ENCODE measurements at regions not wholly inside any gene's neighbourhood (a gene's known extent, or its start where the extent isn't known, plus 50 kb on each side); places are given as distances from the start of the nearest gene placed in this dataset.
"Not testable (repeated sequence)": the region's sequence is repeated elsewhere in the genome, so short reads cannot be mapped to it uniquely, and the experiment has no call there.

DNA sequence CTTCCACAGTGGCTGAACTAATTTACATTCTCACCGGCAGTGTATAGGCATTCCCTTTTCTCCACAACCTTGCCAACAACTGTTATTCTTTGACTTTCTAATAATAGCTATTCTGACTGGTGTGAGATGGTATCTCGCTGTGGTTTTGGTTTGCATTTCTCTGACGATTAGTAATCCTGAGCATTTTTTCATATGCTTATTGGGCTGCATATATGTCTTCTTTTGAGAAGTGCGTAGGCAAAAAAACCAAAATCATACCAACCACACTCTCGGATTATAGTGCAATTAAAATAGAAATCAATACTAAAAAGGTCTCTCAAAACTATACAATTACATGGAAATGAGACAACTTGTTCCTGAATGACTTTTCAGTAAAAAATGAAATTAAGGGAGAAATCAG, 74.8 kb upstream of the NBPF20 start:
- H3K4me1 Mint-ChIP-seq (ENCODE audit: low read depth); H3K9me3 Mint-ChIP-seq (ENCODE audit: low read depth); H3K27ac Mint-ChIP-seq; H3K27me3 Mint-ChIP-seq; H3K4me3 Mint-ChIP-seq; H3K36me3 Mint-ChIP-seq: not testable (repeated sequence)

DNA sequence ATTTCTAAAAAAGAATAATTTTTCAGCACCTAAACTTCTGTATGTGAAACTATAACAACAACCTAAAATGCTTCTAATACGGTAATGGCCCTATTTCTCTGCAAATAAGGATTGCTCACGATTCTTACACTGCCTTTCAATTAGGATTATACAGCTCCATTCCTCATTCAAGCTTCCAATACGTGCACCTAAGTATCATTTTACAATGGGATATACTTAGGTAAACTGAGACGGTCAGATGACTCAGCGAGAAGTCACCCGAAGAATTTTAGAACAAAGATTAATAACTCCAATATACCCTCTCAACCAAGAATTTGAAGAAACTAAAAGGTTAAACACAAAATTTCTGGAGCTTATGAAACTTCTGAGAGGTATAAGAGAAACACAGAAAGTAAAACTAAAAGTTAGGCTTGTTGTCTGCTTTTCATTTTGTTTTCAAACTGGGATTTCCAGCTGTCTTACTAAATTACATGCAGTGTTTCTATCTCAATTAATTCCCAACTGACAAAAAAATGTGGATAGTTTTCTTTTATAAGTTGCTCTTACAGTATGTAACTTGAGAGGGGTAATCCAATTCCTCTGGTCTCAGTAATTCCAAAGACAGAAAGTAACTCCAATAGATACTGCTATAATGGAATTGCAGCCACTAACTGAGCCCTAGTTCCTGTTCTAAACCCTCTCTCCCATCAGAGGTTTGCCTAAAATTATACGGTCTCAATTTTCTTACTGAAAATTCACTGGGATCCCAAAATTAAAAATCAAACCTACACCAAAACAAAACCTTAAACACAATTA, 69.9 kb upstream of the NBPF20 start:
- H3K9me3 Mint-ChIP-seq (ENCODE audit: low read depth); H3K4me1 Mint-ChIP-seq (ENCODE audit: low read depth); H3K36me3 Mint-ChIP-seq; H3K27ac Mint-ChIP-seq; H3K4me3 Mint-ChIP-seq; H3K27me3 Mint-ChIP-seq: not testable (repeated sequence)

DNA sequence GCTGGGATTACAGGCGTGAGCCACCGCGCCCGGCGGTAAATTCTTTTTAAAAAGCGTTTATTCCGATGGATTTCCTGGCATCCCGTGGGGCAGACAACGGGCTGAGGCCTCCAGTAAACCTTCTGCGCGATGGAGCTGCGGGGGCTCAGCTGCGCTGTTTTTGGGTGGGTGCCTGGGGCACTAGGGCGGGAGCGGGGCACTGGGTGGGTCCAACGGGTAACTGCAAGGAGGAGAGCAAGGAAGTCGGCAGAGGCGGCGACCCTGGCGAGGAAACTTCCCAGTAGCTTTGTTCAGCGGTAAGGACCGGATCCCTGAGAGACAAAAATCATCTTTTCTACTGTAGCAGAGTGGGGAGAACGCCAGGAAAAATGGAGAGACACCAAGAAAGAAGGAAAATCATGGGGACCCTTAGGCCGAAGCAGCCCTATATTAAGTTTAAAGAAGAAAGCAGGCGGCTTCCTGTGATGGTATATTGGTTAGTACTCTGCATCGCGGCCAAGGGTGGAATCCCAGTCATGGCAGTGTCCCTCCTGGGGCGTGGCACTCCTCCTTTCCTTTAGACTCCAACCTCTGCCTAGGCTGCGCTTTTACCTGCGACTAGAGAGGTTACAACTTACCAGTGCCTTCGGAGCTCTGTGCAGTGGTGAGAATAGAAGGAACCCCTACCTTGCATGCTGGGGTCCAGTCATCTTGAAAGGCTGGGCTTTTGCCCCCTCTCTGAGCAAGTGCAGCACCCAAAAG, 63.0 kb upstream of the NBPF20 start:
- H3K9me3 Mint-ChIP-seq (ENCODE audit: low read depth); H3K27ac Mint-ChIP-seq; H3K27me3 Mint-ChIP-seq; H3K4me3 Mint-ChIP-seq; H3K4me1 Mint-ChIP-seq (ENCODE audit: low read depth); H3K36me3 Mint-ChIP-seq: not testable (repeated sequence)

DNA sequence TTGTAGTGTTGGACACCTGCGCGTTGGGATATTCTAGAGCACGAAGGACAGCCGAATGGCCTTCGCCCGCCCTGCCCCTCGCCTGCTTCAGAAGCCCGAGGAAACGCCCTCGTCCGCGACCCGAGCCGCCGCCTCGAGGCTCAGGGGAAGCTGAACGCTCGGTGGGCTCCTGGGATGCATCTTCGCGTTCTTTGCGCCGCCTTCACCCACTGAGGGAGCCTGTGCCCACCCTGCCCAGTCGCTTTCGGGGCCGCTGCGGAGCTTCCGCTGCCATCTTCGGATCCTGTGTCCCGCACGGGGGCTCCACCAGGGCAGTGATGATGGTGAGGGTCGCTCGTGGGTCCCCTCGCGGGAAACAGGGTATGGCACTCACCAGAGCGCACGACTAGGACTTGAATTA, 61.8 kb upstream of the NBPF20 start:
- not testable (repeated sequence) for H3K27me3 Mint-ChIP-seq; H3K4me1 Mint-ChIP-seq (ENCODE audit: low read depth); H3K9me3 Mint-ChIP-seq (ENCODE audit: low read depth); H3K36me3 Mint-ChIP-seq; H3K27ac Mint-ChIP-seq
- H3K4me3 Mint-ChIP-seq, result peak overlapping the region; percentile 52

DNA sequence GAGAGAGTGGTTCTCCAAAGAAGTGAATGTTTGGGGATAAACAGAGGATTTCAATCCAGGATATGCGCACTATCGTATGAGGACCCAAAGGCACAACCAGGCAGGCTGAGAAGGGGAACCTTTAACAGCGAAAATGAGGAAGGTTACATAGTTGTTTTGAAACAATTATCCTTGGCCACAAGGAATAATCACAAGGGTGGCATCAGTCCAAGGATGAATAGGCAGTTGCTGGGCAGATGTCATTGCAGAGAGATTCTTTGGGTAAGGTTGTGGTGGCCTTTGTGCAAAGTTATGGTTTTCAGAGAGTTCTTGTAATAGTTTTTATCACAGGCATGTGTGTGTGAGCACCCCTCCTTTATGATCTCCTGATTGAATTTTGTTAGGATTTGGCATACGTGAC, 58.9 kb upstream of the NBPF20 start:
- H3K9me3 Mint-ChIP-seq (ENCODE audit: low read depth); H3K4me1 Mint-ChIP-seq (ENCODE audit: low read depth); H3K27ac Mint-ChIP-seq; H3K27me3 Mint-ChIP-seq; H3K4me3 Mint-ChIP-seq; H3K36me3 Mint-ChIP-seq: not testable (repeated sequence)

DNA sequence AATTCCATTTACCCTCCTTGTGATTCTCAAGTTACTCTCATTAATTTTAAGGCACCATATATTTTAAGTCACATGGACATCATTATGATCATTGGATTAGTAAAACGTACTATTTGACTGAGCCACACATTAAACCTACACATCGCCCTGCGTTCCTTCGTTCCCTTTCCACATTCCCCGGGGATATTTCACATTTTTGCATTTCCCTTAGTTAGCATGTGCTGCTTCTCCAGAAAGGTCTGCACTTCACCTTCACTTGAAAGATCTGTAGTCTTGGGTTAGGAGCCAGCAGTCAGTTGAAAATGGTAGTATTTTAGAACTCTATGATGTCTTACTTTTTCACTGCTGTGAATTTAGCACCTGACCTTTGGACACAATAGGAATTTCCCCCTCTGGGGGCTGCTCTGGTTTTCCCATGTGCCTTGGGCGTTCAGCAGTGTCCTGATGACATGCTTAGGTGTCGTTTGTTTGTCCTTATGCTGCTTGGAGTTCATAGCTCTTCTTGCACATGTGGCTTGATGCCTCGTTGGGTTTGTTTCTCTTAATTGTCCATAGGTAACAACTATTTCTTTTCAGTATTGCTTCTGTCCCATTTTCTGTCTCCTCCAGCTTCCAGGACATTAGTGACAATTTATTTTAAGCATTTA, 56.9 kb upstream of the NBPF20 start:
- H3K9me3 Mint-ChIP-seq (ENCODE audit: low read depth); H3K36me3 Mint-ChIP-seq; H3K4me1 Mint-ChIP-seq (ENCODE audit: low read depth); H3K27ac Mint-ChIP-seq; H3K4me3 Mint-ChIP-seq; H3K27me3 Mint-ChIP-seq: not testable (repeated sequence)

DNA sequence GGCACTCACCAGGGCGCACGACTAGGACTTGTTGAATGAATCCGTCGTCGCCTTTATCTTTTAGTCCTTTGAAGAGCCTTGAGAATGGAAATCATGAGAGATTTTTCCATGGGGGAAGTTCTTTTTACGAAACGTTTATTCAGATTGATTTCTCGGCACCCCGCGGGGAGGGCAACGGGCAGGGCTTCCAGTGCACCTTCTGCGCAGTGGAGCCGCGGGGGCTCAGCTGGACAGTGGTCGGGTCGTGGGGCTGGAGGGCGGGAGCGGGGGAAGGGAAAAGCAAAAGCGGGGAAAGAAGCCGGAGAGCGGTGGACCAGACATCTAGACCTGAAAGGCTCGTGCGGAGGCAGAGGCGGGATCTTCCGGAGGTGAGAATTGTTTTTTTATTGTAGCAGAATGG, 50.6 kb upstream of the NBPF20 start:
- H3K27ac Mint-ChIP-seq; H3K36me3 Mint-ChIP-seq; H3K4me1 Mint-ChIP-seq (ENCODE audit: low read depth); H3K27me3 Mint-ChIP-seq; H3K9me3 Mint-ChIP-seq (ENCODE audit: low read depth): not testable (repeated sequence)
- H3K4me3 Mint-ChIP-seq, result peak overlapping the region; percentile 80

DNA sequence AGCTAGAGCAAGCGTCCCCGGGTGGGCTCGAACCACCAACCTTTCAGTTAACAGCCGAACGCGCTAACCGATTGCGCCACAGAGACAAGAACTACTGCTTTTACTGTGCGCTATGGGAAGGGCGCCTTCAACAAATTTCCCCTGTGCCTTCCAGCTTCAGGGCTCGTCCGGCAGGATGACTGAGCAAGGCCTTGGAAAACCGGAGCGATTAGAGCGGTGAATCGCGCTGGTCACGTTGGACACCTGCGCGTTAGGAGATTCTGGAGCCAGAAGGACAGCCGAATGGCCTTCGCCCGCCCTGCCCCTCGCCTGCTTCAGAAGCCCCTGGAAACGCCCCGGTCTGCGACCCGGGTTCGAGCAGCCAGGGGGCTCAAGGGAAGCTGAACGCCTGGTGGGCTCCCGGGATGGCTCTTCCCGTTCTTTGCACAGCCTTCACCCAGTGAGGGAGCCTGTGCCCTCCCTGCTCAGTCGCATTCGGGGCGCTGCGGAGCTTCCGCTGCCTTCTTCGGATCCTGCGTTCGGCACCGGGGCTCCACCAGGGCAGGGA, 50.0 kb upstream of the NBPF20 start:
- H3K4me3 Mint-ChIP-seq, result peak overlapping the region; percentile 80

More for the DNA sequence above, 50.0 kb upstream of the NBPF20 start:
- not testable (repeated sequence) for H3K36me3 Mint-ChIP-seq; H3K4me1 Mint-ChIP-seq (ENCODE audit: low read depth); H3K9me3 Mint-ChIP-seq (ENCODE audit: low read depth); H3K27me3 Mint-ChIP-seq
- peak overlapping the region; percentile 78 for H3K27ac Mint-ChIP-seq
